WTC11 (cell line): ENCODE measurements at regions not wholly inside any gene's neighbourhood (a gene's known extent, or its start where the extent isn't known, plus 50 kb on each side); places are given as distances from the start of the nearest gene placed in this dataset.

ENCODE experiments used
- ATAC-seq: fragments of 200-7000 bp; cut with Tn5 transposase; 2 replicates; pipeline ENCODE4 v1.10.0; 2021; ENCODE audit warnings: mild to moderate bottlenecking, moderate library complexity
- CTCF ChIA-PET: fragments of 300-600 bp; sonication (Branson Sonifier 250); formaldehyde crosslinking; loops from one replicate; lab custom pipeline; 2021; ENCODE audit warnings: antibody characterized with exemption; lab: Charles Lee
- POLR2A ChIA-PET: fragments of 350-600 bp; sonication (Branson Sonifier 250); formaldehyde crosslinking; loops from one replicate; lab custom pipeline; 2021; ENCODE audit warnings: antibody characterized with exemption; lab: Charles Lee
- DNase-seq: peaks from one replicate; pipeline ENCODE4 v3.0.0; 2021; ENCODE audit warnings: low spot score
- H3K27ac Mint-ChIP-seq: 2 replicates; pipeline ENCODE4 v1.8.0; 2021; ENCODE audit warnings: mixed read lengths
- H3K27me3 Mint-ChIP-seq: 2 replicates; pipeline ENCODE4 v1.8.0; 2021; ENCODE audit warnings: low read depth, mild to moderate bottlenecking, moderate library complexity, mixed read lengths
- H3K36me3 Mint-ChIP-seq: 2 replicates; pipeline ENCODE4 v1.8.0; 2021; ENCODE audit warnings: mixed read lengths
- H3K4me1 Mint-ChIP-seq: 2 replicates; pipeline ENCODE4 v1.8.0; 2022; ENCODE audit warnings: mixed read lengths
- H3K4me3 Mint-ChIP-seq: 2 replicates; pipeline ENCODE4 v1.8.0; 2021; ENCODE audit warnings: mild to moderate bottlenecking, moderate library complexity, mixed read lengths
- H3K9me3 Mint-ChIP-seq: 2 replicates; pipeline ENCODE4 v1.8.0; 2021; ENCODE audit warnings: mixed read lengths
- ATF1 ChIP-seq: sonication (generic); formaldehyde crosslinking; IDR thresholded peaks from 2 replicates; pipeline ENCODE4 v1.8.1; 2023; ENCODE audit warnings: mild to moderate bottlenecking, moderate library complexity, missing genetic modification reagents
- ATF2 ChIP-seq: sonication (generic); formaldehyde crosslinking; IDR thresholded peaks from 2 replicates; pipeline ENCODE4 v1.8.1; 2022; ENCODE audit warnings: low read depth, missing genetic modification reagents, borderline replicate concordance
- CBFB ChIP-seq: sonication (generic); formaldehyde crosslinking; IDR thresholded peaks from 2 replicates; pipeline ENCODE4 v1.8.1; 2022; ENCODE audit warnings: mild to moderate bottlenecking, low read depth, missing genetic modification reagents
- CDX4 ChIP-seq: fragments of 250-450 bp; sonication (Bioruptor Pico); IDR thresholded peaks from 2 replicates; pipeline ENCODE4 v1.9.0; 2021; ENCODE audit warnings: moderate library complexity, mild to moderate bottlenecking, inconsistent platforms, borderline replicate concordance
- ERG ChIP-seq: fragments of 250-450 bp; sonication (Bioruptor Pico); IDR thresholded peaks from 2 replicates; pipeline ENCODE4 v1.8.0; 2021; ENCODE audit warnings: mild to moderate bottlenecking
- FOXJ3 ChIP-seq: sonication (generic); formaldehyde crosslinking; IDR thresholded peaks from 2 replicates; pipeline ENCODE4 v1.9.0; 2021; ENCODE audit warnings: missing genetic modification reagents, mild to moderate bottlenecking, borderline replicate concordance
- GRHL2 ChIP-seq: fragments of 250-450 bp; sonication (Bioruptor Pico); IDR thresholded peaks from 2 replicates; pipeline ENCODE4 v1.8.0; 2022; ENCODE audit warnings: mild to moderate bottlenecking, moderate library complexity; ENCODE audit not compliant: insufficient replicate concordance, severe bottlenecking
- NFYB ChIP-seq: sonication (generic); formaldehyde crosslinking; conservative IDR thresholded peaks from 2 replicates; pipeline ENCODE4 v1.8.0; 2022; ENCODE audit warnings: low read depth, missing genetic modification reagents
- NR3C1 ChIP-seq: sonication (generic); formaldehyde crosslinking; conservative IDR thresholded peaks from 2 replicates; pipeline ENCODE4 v1.8.1; 2023; ENCODE audit warnings: low read depth, mild to moderate bottlenecking, missing genetic modification reagents
- PRRX2 ChIP-seq: fragments of 250-450 bp; sonication (Bioruptor Pico); IDR thresholded peaks from 2 replicates; pipeline ENCODE4 v1.8.0; 2021; ENCODE audit warnings: mild to moderate bottlenecking
- RELA ChIP-seq: sonication (generic); formaldehyde crosslinking; IDR thresholded peaks from 2 replicates; pipeline ENCODE4 v1.8.1; 2022; ENCODE audit warnings: missing genetic modification reagents, mild to moderate bottlenecking, borderline replicate concordance
- SMAD4 ChIP-seq: sonication (generic); formaldehyde crosslinking; IDR thresholded peaks from 2 replicates; pipeline ENCODE4 v1.8.0; 2022; ENCODE audit warnings: mild to moderate bottlenecking, missing genetic modification reagents
- ZNF263 ChIP-seq: sonication (generic); formaldehyde crosslinking; IDR thresholded peaks from 2 replicates; pipeline ENCODE4 v1.8.1; 2022; ENCODE audit warnings: low read depth, mild to moderate bottlenecking, moderate library complexity, missing genetic modification reagents
- ZNF671 ChIP-seq: fragments of 250-450 bp; sonication (Bioruptor Pico); IDR thresholded peaks from 2 replicates; pipeline ENCODE4 v1.8.0; 2021; ENCODE audit warnings: mild to moderate bottlenecking
- ZSCAN18 ChIP-seq: fragments of 250-450 bp; sonication (Bioruptor Pico); IDR thresholded peaks from 2 replicates; pipeline ENCODE4 v2.1.2; 2022; ENCODE audit warnings: mild to moderate bottlenecking, moderate library complexity
- TF ChIP-seq, protein P1 (sequence below): sonication (generic); formaldehyde crosslinking; IDR thresholded peaks from 2 replicates; pipeline ENCODE4 v1.8.0; 2022; ENCODE audit warnings: mild to moderate bottlenecking, missing genetic modification reagents
- TF ChIP-seq, protein P2 (sequence below): fragments of 250-450 bp; sonication (Bioruptor Pico); conservative IDR thresholded peaks from 2 replicates; pipeline ENCODE4 v1.9.0; 2021; ENCODE audit warnings: mild to moderate bottlenecking

DNA sequence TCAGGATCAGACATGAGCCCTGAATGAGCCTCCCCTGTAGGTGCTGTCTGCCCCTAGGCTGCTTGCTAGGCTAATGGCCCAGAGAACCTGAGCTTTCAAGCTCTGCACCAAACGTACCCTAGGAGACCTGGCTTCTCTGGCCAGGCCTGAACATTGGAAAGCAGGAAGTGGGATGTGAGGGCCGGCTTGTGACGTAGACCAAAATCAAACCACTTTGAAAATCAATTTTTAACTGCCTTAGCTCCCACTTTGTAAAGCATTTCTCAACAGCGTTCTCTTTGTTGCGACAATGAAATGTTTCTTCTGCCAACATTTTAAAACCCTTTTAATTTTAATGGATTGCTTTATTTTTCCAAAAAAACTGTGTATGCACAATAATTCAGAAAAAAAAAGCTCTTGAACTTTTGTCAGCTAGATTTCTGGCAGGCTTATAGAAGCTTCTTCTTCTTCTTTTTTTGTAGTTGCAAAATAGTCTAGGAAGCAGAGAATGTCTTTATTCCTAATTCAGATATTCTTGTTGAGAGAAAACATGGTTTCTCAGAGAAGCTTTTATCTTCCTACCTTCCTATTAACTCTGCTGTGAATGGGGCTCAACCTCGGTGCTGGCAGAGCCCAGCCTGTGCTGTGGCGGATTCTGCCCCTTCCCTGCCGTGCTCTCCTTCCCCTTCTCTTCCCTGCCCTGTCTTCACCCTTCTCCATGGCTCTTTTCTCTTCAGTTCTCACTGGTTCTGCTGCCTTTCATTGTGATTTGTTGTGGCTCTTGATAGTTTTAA is 145.2 kb upstream of the SFRP2 start:
- ATAC-seq (peak; percentile 84), DNase-seq (no peak)
- POLR2A ChIA-PET = no interaction called here
- H3K4me3 Mint-ChIP-seq = no peak overlapping the region
- H3K27ac Mint-ChIP-seq = no peak overlapping the region
- no peaks in the 10 kb centered on the region for H3K9me3 Mint-ChIP-seq
- peaks cover 13% of the 10 kb centered on the region for H3K4me1 Mint-ChIP-seq
- TF ChIP-seq CBFB (CRISPR knock-in tag) = no peak
- TF ChIP-seq NR3C1 = no peak
- TF ChIP-seq ATF2 (CRISPR knock-in tag) = no peak
- TF ChIP-seq SMAD4 (CRISPR knock-in tag) = no peak
- TF ChIP-seq RELA (CRISPR knock-in tag) = no peak
- TF ChIP-seq ATF1 = no peak
- TF ChIP-seq CDX4 (CRISPR knock-in tag) = no peak
- TF ChIP-seq NFYB (CRISPR knock-in tag) = no peak
- no peak for TF ChIP-seq ZNF263
- TF ChIP-seq, protein P1, sequence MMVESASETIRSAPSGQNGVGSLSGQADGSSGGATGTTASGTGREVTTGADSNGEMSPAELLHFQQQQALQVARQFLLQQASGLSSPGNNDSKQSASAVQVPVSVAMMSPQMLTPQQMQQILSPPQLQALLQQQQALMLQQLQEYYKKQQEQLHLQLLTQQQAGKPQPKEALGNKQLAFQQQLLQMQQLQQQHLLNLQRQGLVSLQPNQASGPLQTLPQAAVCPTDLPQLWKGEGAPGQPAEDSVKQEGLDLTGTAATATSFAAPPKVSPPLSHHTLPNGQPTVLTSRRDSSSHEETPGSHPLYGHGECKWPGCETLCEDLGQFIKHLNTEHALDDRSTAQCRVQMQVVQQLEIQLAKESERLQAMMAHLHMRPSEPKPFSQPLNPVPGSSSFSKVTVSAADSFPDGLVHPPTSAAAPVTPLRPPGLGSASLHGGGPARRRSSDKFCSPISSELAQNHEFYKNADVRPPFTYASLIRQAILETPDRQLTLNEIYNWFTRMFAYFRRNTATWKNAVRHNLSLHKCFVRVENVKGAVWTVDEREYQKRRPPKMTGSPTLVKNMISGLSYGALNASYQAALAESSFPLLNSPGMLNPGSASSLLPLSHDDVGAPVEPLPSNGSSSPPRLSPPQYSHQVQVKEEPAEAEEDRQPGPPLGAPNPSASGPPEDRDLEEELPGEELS (CRISPR knock-in tag) = no peak
- no peak for TF ChIP-seq PRRX2 (CRISPR knock-in tag)
- TF ChIP-seq ZSCAN18 (CRISPR knock-in tag) = no peak
- no peak for TF ChIP-seq ERG (CRISPR knock-in tag)
- no peak for TF ChIP-seq ZNF671 (CRISPR knock-in tag)
- TF ChIP-seq GRHL2 (CRISPR knock-in tag) = no peak
- TF ChIP-seq, protein P2, sequence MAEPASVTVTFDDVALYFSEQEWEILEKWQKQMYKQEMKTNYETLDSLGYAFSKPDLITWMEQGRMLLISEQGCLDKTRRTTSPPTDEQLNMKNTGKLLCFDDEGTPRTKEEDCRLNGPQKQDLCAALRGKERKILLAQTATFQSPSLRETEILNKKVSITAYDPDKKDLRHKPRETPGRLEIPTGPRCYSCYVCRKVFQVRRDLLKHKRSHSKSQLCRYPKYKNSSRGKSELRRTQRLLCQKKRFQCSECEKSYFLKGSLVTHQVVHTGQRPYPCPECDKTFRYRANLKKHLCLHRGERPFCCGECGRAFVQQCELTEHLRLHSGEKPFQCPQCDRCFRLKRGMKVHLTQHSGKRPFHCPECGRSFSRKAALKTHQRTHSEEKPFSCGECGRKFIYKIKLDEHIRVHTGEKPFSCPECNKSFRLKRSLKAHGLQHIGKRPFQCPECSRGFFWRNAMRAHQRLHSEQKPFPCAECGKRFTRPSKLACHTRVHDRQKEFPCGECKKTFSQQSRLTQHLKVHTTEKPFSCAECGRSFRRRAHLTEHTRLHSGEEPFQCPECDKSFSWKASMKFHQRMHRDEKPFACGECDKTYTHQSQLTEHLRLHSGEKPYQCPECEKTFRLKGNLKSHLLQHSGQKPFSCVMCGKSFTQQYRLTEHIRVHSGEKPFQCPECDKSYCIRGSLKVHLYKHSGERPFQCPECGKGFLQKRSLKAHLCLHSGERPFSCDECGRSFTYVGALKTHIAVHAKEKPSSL (CRISPR knock-in tag) = no peak
- no peak for TF ChIP-seq FOXJ3 (CRISPR knock-in tag)
- no peaks in the 10 kb centered on the region for H3K36me3 Mint-ChIP-seq
- CTCF ChIA-PET = interaction anchor here (0.7 to 1.0 kb wide), 3 partner anchors 85 to 149 kb away, joined by 3 to 4 read pairs (median 3); no protein-coding TSS in a partner anchor
- H3K27me3 Mint-ChIP-seq = no peaks in the 10 kb centered on the region; the same call in 1 of the 2 replicates
